Gastroesophageal sphincter (tissue), 3 donors: ENCODE measurements at regions not wholly inside any gene's neighbourhood (a gene's known extent, or its start where the extent isn't known, plus 50 kb on each side); places are given as distances from the start of the nearest gene placed in this dataset.

ENCODE experiments used
- POLR2A ChIP-seq, 2 donors: fragments of 450-650 bp; IDR thresholded peaks; one replicate each; pipeline ENCODE4 v1.6.1; 2017; ENCODE audit warnings: antibody characterized with exemption in 2 of 2, mild to moderate bottlenecking in 2 of 2, moderate library complexity in 1 of 2
- TF ChIP-seq, protein P1 (sequence below), 4 experiments: fragments of 200-600 bp in 2 of 4; fragments of 450-650 bp in 2 of 4; sonication (generic) in 1 of 4; IDR thresholded peaks; one replicate each; pipeline ENCODE4 v1.5.1; 2017 to 2019; ENCODE audit warnings: antibody characterized with exemption in 4 of 4, mild to moderate bottlenecking in 2 of 4, moderate library complexity in 2 of 4

DNA sequence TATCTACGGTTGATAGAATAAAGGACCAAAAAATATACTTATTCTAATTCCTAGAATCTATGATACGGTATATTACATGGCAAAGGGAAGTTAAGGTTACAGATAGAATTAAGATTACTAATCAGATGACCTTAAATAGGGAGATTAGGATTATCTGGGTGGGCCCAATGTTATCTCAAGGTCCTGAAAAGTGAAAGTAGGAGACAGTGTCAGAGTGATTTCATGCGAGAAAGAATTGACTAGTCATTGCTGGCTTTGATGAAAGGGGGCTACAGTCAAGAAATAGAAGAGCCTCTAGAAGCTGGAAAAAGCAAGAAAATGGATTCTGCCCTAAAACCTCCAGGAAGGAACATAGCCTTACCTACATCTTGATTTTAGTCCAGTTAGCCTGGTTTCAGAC is 176.9 kb upstream of the PPP1R2C start:
- TF ChIP-seq, protein P1, sequence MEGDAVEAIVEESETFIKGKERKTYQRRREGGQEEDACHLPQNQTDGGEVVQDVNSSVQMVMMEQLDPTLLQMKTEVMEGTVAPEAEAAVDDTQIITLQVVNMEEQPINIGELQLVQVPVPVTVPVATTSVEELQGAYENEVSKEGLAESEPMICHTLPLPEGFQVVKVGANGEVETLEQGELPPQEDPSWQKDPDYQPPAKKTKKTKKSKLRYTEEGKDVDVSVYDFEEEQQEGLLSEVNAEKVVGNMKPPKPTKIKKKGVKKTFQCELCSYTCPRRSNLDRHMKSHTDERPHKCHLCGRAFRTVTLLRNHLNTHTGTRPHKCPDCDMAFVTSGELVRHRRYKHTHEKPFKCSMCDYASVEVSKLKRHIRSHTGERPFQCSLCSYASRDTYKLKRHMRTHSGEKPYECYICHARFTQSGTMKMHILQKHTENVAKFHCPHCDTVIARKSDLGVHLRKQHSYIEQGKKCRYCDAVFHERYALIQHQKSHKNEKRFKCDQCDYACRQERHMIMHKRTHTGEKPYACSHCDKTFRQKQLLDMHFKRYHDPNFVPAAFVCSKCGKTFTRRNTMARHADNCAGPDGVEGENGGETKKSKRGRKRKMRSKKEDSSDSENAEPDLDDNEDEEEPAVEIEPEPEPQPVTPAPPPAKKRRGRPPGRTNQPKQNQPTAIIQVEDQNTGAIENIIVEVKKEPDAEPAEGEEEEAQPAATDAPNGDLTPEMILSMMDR (IDR thresholded peaks at IDR 0.05), result no peak
- TF ChIP-seq POLR2A (IDR thresholded peaks at IDR 0.05), result no peak
